Fibroblast of skin of left biceps (primary cell): ENCODE measurements at regions not wholly inside any gene's neighbourhood (a gene's known extent, or its start where the extent isn't known, plus 50 kb on each side); places are given as distances from the start of the nearest gene placed in this dataset.
"Not testable (repeated sequence)": the region's sequence is repeated elsewhere in the genome, so short reads cannot be mapped to it uniquely, and the experiment has no call there.

Experiments used
- DNase-seq, 2 experiments: peaks; one replicate each; pipeline ENCODE4 v3.0.0-alpha.2; 2013; ENCODE audit warnings: low read depth in 2 of 2

DNA sequence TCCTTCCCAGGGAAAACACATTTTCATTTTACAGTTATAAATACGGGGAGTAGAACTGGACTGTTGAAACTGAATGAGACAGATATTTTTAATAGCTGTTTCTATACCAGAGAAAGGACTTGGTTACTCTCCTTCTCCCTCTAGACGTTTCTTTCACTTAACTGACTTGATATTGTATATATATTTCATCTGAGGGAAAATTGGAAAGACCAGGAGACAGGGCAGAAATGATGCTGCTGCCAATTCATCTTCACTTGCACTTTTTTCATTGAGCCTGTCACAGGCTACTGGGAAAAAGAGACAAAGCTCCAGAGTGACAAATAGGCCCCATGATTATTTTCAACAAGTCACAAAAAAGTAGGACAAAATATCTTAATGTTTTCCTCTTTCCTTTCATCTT, 636.0 kb upstream of the TPK1 start:
- DNase-seq: no peak

DNA sequence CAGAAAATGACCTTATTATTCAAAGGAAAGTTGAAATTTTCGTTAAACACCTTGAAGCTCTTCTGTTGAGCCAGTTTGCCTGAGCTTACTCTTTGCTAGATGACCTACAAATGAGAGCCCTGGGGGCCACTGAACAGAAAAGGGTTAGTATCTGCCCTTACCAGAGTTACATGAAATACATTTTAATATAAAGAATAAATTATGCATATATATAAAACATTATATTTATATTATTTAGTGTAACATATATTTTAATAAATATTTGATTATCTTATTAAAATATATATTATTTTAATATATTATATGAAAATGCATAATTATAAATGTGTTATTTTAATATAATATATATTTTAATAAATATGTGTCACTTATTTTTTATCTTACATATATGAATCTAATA, 628.4 kb upstream of the TPK1 start:
- no peak for DNase-seq

GRCh38 chr7:145462463-145462862, 626.6 kb upstream of the TPK1 start:
- DNase-seq: no peak

DNA sequence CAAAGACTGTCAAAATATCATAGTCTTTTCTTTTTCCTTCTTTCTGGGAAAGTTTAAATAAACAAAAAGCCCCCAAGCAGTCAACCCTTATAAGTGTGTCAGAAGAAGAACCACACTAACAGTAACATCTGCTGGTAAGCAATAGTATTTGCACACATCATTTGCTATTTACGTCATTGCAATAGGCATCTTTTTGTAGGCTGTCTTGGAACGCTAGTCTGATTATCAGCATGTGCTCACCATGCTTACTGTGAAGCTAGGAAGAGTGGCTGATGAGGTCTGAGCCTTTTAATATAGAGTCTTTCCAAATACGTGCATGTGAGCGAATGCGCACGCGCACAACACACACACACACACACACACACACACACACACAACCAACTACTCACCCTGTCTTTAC, 599.0 kb upstream of the TPK1 start:
- DNase-seq: no peak

DNA sequence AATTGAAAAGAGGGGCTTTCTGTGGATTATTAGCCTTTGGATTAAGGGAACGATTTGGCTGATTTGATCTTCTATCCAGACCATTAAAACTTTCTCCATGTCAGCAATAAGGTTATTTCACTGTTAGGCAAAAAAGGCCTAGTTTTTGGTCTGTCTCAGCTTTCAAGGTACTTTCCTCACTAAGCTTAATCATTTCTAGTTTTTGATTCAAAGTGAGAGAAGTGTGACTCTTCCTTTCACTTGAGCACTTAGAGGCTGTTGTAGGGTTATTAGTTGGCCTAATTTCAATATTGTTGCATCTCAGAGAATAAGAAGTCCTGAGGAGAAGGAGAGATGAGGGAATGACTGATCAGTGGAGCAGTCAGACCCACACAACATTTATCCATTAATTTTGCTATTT, 596.0 kb upstream of the TPK1 start:
- no peak for DNase-seq

DNA sequence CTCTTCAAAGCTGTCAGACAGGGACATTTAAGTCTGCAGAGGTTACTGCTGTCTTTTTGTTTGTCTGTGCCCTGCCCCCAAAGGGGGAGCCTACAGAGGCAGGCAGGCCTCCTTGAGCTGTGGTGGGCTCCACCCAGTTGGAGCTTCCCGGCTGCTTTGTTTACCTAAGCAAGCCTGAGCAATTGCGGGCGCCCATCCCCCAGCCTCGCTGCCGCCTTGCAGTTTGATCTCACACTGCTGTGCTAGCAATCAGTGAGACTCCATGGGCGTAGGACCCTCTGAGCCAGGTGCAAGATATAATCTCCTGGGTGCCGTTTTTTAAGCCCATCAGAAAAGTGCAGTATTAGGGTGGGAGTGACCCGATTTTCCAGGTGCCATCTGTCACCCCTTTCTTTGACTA, 582.6 kb upstream of the TPK1 start:
- DNase-seq: not testable (repeated sequence)

DNA sequence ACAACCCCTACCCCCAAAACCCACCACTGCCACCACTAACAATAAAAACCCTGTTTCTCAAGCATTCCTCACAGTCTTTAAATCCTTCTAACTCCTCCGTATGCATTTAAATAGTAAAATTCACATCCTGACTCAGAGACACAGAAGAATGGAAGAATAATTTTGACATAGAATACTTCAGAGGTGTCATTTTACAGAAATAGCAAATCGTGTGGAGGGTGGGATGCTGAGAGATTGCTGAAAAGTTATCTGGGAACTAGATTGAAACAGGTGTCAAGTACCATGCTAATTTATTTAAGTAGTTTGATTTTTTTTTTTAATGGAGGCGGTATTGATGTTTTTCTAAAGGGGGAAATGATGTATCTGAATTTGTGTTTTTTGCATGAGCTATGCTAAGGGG, 575.2 kb upstream of the TPK1 start:
- no peak for DNase-seq

DNA sequence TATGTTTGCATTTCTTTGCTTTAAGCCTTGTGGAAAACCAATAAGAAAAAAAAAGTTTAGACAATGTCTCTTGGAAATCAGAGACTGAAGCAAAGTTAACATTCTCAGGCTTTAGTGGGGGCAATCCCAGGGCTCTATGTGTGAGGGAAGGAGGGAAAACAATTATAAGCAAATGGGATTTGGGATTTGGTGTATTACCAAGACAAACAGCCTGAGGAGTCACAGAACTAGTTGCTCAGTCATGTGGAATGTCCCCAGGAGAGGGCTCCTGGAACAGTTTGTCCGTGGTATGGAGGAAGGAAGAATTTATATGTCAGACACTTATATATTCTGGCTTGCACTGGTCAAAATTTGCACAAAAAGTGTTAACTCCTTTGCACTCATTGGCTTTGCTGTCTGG, 562.9 kb upstream of the TPK1 start:
- peak; percentile 12 to 21 for DNase-seq

DNA sequence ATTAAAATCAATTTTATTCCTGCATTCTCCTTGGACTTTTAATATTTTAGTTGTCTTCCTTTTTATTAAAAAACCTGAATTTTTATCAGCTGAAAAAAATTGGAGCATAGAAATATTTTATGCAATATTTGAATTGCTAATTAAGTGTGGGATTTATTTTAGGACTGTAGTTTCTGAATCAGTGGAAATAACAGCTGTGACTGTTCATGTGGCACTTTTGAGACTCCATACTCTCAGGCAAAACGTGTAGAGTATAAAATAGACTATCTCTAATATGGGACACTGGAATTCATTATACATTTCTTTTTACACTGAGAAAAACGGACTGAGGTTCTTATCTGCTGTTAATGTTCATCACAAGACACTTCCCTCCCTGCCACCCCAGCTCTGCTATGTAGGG, 558.3 kb upstream of the TPK1 start:
- DNase-seq: no peak

GRCh38 chr7:145382762-145383161, 546.9 kb upstream of the TPK1 start:
- no peak for DNase-seq

DNA sequence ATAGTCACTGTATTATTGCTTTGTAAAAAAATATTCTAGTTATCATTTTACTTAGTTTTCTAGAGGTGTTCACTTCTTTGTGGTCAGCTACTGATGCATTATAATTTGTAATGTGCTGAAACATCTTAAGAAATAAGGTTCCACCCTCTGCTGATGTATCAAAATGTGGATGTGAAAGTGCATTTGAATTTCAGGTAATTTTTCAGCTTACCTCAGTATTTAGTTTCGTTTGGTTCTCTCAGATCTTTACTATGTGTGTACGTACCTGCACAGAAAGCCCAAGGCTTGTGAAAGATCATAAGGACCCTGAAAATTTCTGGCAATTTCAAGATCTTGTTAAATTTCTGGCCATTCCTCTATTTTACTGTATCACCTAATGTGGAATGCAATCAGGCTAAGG, 542.3 kb upstream of the TPK1 start:
- DNase-seq: no peak

DNA sequence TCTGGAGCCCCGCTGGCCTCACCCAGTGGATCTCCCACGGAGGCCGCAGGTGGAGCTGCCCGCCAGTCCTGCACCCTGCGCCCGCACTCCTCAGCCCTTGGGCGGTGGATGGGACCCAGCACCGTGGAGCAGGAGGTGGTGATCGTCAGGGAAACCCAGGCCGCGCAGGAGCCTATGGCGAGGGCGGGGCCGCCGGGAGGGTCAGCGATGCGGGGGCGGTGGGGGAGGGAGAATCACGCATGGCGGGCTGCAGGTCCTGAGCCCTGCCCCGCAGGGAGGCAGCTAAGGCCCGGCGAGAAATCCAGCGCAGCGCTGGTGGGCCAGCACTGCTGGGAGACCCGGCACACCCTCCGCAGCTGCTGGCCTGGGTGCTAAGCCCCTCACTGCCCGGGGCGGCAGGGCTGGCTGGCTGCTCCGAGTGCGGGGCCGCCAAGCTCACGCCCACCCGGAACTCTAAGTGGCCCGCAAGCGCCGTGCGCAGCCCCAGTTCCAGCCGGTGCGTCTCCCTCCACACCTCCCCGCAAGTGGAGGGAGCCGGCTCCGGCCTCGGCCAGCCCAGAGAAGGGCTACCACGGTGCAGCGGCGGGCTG, 524.8 kb upstream of the TPK1 start:
- no peak for DNase-seq

GRCh38 chr7:145350334-145350733, 514.5 kb upstream of the TPK1 start:
- DNase-seq: no peak

DNA sequence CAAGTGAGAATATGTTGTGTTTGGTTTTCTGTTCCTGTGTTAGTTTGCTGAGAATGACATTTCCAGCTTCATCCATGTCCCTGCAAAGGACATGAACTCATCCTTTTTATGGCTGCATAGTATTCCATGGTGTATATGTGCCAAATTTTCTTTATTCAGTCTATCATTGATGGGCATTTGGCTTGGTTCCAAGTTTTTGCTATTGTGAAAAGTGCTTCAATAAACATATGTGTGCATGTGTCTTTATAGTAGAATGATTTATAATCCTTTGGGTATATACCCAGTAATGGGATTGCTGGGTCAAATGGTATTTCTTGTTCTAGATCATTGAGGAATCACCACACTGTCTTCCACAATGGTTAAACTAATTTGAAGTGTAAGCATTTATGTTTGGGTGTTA, 513.6 kb upstream of the TPK1 start:
- DNase-seq: not testable (repeated sequence)

GRCh38 chr7:145347271-145347670, 511.4 kb upstream of the TPK1 start:
- DNase-seq: no peak

DNA sequence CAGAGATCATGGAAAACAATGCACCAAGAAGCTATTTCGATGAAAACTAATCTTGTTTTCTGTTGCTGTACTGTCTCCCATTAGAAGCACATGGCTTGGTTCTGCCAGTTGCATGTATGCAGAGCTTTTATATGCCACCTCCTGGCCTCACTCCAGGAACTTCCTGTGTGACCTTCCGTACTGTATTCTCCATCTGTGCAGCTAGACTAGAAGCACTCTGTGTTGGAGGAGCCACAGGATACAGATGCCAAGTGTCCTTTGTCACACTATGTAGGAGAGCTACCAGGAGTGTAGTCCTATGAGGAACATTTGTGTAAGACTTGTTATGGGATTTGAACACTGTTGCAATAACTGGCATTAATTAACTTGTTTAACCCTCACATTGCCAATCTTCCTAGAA, 503.5 kb upstream of the TPK1 start:
- no peak for DNase-seq

- no peak for DNase-seq
These were observed 495.7 kb upstream of the TPK1 start for GRCh38 chr7:145331522-145331921.

- DNase-seq: no peak
These were observed 495.2 kb upstream of the TPK1 start for GRCh38 chr7:145331076-145331475.

DNA sequence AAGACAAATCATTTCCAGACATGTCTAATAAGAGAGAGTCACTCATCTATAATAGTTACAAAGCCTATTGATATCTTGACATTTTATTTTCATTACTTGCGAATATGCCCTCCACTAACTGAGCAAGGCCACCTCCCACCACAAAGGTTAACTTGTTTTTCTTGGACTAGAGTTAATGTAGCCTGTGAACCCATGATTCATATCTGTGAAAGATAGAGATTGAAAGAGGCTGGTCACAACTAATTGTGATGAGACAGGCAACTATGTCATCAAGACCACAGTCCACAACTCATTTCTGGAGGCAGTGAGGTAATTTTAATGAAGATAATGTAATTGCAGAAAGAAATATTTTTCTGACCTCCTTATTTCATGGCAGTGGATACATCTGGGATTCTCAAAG, 491.8 kb upstream of the TPK1 start:
- DNase-seq: no peak

DNA sequence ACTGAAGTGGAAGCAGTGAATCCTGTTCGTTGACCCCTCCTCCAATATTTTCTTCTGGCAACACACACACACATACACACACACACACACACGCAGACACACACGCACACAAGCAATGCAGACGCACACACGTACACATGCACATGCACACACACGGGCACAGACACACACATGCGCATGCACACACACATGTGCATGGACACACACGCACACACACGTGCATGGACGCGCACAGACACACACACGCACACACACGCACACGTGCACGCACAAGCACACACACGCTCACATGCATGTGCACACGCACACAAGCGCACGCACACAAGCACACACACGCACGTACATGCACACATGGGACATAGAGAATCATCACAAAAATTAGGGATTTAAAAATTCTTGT, 488.2 kb upstream of the TPK1 start:
- DNase-seq: no peak

DNA sequence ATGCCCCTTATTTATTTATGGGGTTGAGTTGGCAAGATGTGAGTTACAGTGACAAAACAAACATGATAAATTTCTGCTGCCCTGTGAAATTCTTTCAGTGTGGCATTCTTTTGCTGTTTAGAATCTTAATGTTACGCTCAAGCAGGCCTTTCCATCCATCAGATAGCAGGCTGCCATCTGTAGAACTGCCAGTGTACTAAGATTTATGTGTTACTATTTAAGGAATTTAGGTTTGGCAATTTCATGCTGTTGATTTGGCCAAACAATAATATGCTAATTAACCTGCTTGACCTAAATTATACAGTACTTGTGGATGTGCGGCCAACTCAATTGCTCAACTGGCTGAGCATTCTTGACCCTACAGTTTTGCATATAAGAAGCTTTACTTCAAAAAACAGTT, 477.7 kb upstream of the TPK1 start:
- DNase-seq: no peak

DNA sequence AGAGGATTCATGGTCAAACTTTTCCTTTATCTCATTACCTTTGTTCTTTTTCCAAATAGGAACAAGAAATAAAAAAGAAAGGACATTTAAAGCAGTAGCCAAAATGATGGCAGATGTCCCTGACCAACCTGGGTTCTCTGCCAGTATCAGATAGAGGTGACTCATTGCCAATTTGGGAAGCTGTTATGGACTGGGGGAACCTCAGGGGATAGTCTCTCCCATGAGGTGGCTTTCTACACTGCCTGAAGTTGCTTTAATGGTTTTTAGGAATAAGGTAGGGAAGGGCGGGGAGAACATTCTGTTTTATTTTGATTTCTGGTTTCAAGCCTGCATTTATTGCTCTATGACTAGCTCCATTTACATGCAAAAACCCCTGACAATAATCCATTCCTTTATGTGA, 457.9 kb upstream of the TPK1 start:
- DNase-seq: no peak

DNA sequence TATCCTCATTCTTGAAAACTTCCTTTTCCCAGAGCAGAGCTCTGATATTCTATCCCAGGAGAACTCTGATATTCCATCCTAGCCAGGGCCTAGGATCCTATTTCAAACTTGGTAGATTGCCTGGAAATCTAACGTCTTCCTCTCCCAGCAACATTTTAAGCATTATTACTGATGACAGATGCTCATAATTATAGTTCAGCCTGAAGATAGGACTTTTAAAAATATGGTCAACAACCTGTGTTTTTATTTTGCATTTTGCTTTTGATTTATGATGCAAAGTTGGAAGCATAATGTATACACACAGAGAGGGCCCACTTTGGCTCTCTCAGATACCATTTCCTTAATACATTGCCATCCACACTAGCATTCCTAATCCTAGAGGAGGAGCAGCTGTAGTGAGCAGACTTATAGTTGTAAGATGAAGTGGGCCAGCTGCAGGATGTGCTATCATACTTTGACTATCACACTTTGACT, 457.4 kb upstream of the TPK1 start:
- no peak for DNase-seq

- no peak for DNase-seq
These were observed 453.5 kb upstream of the TPK1 start for GRCh38 chr7:145289384-145289783.

- no peak for DNase-seq
These were observed 440.3 kb upstream of the TPK1 start for GRCh38 chr7:145276118-145276517.
